ENCODE measurements at regions not wholly inside any gene's neighbourhood (a gene's known extent, or its start where the extent isn't known, plus 50 kb on each side); places are given as distances from the start of the nearest gene placed in this dataset.

DNA sequence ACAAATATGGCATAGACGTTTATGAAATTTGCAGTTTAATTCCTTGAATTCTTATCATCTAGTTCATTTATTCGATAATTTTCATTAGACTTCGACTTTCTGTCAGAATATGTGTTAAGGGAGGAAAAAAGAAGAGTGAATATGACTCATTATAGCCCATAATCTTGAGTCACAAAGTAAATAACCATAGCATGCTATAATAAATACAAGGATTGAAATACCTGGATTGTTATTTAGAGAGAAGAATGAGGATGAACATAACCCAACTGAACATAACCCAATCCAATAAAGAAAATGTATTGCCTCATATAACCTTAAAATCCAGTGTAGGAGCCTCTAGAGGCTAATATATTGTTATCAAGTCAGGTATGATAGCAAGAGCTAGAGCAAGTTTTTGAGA, 1858.3 kb upstream of the RAG2 start:
- TF ChIP-seq NFRKB (IDR thresholded peaks at IDR 0.05), result no peak
- TF ChIP-seq, protein P1, sequence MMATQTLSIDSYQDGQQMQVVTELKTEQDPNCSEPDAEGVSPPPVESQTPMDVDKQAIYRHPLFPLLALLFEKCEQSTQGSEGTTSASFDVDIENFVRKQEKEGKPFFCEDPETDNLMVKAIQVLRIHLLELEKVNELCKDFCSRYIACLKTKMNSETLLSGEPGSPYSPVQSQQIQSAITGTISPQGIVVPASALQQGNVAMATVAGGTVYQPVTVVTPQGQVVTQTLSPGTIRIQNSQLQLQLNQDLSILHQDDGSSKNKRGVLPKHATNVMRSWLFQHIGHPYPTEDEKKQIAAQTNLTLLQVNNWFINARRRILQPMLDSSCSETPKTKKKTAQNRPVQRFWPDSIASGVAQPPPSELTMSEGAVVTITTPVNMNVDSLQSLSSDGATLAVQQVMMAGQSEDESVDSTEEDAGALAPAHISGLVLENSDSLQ (IDR thresholded peaks at IDR 0.05), result no peak
- no peak for TF ChIP-seq SP1 (IDR thresholded peaks at IDR 0.05)
- no peak for TF ChIP-seq FOXM1 (IDR thresholded peaks at IDR 0.05; ENCODE audit: borderline replicate concordance)
- no peak for TF ChIP-seq BHLHE40 (IDR thresholded peaks at IDR 0.05; ENCODE audit: borderline replicate concordance)
- TF ChIP-seq TARDBP (IDR thresholded peaks at IDR 0.05), result no peak
- TF ChIP-seq ELF4 (IDR thresholded peaks at IDR 0.05), result no peak
- TF ChIP-seq FOXK2 (IDR thresholded peaks at IDR 0.05), result no peak
